ENCODE measurements at regions not wholly inside any gene's neighbourhood (a gene's known extent, or its start where the extent isn't known, plus 50 kb on each side); places are given as distances from the start of the nearest gene placed in this dataset.

GRCh38 chr11:80955588-80955987, 1514.8 kb upstream of the TENM4 start:
- TF ChIP-seq CTCF (conservative IDR thresholded peaks at IDR 0.05; ENCODE audit: low read length) (no peak), EZH2phosphoT487 (IDR thresholded peaks at IDR 0.05; ENCODE audit: borderline replicate concordance, low read depth, low read length) (no peak)
